ENCODE measurements at regions not wholly inside any gene's neighbourhood (a gene's known extent, or its start where the extent isn't known, plus 50 kb on each side); places are given as distances from the start of the nearest gene placed in this dataset.

DNA sequence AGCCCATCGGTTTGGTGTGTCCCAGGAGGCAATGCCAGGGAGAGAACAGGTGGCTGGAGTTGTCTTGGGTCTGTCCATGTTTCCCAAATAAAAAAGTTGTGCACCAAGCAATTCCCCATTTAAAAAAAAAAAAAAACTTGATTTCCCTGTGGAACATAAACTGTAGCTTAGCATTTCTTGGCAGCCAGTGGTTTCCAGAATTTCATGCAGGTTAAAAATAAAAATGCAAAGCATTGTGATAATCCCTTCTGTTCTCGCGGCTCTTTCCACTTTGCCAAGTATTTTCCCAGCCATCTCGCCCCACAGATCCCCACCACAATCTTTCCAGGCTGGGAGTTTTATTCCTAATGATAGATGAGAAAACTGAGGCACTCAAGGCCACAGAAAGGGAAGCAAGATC, 51.4 kb upstream of the MSX1 start:
- no peak for DNase-seq

DNA sequence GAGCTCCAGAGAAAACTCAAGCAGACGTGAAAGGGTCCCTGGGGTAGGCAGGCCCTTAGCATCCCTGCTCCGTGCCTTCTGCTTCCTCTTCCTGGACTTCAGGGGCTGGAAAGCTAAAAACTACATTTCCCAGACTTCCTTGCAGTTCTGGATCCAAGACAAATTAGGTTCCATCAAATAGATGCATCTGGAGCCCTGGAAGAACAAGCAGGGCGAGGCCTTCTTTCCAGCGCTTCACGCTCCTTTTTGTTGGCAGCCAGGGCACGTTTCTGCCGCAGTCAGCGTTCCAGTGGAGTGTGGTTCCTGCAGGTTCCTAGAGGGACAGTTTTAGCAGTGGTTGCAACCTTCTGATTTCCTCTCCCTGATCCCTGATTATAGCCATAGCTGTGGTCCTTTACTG, 53.6 kb upstream of the MSX1 start:
- DNase-seq: no peak

GRCh38 chr4:4803912-4804296, 55.6 kb upstream of the MSX1 start:
- DNase-seq: no peak

DNA sequence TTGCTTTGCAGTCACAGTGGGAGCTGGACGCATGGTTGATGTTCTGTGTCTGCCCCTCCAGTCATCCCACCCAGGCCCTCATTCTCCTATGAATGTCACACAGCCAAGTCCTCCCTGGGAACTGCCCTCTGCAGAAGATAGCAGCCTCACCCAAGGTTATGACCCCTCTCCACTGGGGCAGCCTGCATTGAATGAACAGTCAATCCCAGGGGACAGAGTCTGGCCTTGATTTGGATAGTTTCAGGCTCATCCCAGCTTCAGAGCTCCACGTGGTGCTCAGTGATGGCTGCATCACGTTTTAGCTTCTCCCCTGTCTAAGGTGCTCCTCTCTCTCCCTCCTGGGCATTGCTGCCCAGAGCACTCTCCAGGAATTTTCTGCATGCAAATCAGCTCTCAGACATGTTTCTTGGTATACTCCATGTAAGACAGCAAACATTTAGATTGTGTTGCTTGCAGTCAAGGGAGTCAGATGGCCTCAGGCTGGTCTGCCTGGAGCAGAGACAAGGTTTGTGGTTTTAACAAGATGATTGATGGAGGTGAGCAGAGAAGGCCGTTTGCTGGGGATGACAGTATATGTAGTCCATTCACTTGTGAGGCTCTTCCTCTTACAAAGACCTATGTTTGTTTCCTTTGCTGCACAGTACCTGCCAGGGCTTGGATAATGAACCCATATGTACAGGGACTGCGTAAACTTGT, 56.1 kb upstream of the MSX1 start:
- no peak for DNase-seq

GRCh38 chr4:4800646-4801408, 58.6 kb upstream of the MSX1 start:
- no peak for DNase-seq

DNA sequence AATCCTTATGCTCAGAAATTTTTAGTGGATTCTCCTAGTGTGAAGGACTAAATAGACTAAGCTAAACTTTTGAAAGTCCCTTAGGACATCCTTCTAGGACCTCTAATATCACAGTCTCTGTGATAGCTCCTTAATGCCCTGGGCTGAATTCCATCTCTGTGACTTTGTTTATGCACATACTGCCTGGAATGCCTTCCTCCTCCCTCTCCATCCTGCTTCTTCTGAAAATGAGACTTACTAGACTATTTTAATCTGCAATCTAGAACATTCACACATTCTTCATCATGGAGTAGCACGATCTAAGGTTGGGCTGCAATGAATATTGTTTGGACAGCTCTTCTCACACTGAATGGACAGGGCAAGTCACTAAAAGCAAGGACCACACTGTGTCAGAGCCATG, 65.0 kb upstream of the MSX1 start:
- DNase-seq: no peak

DNA sequence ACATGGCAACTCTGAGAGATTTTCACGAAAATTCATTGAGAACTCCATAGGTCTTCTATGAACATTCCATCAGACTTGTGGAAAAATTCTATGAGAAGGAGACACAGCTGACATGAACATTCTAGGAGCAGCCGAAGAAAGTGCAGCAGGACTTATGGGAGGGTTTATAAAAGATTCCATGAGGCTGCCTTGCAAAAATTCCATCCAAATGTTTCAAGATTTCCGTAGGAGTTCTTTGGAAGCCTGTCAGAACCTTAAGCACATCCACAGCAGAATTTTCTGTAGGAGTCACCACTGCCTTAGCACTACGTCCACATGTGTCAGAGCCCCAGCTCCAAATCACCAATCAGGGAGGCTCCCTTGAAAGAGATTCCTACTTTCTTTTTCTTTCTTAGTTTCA, 67.0 kb upstream of the MSX1 start:
- no peak for DNase-seq

GRCh38 chr4:4791299-4792111, 68.0 kb upstream of the MSX1 start:
- DNase-seq: no peak

DNA sequence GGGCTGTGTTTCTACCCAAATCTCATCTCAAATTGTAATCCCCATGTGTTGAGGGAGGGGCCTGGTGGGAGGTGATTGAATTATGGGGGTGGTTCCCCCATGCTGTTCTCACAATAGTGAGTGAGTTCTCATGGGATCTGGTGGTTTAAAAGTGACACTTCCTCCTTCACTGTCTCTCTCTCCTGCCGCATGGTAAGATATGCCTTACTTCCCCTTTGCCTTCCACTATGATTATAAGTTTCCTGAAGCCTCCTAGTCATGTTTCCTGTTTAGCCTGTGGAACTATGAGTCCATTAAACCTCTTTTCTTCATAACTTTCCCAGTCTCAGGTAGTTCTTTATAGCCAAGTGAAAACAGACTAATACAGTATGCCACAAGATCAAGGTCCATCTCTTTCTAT, 70.0 kb upstream of the MSX1 start:
- DNase-seq: no peak

DNA sequence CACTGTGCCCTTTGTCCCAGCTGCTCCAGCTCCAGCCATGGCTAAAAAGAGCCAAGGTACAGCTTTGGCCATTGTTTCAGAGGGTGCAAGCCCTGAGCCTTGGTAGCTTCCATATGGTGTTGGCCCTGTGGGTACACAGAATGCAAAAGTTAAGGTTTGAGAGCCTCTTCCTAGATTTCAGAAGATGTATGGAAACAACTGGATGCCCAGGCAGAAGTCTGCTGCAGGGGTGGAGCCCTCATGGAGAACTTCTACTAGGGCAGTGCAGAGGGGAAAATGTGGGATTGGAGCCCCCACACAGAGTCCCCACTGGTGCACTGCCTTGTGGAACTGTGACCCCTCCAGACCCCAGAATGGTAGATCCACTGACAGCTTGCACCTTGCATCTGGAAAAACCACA, 70.9 kb upstream of the MSX1 start:
- DNase-seq: no peak

DNA sequence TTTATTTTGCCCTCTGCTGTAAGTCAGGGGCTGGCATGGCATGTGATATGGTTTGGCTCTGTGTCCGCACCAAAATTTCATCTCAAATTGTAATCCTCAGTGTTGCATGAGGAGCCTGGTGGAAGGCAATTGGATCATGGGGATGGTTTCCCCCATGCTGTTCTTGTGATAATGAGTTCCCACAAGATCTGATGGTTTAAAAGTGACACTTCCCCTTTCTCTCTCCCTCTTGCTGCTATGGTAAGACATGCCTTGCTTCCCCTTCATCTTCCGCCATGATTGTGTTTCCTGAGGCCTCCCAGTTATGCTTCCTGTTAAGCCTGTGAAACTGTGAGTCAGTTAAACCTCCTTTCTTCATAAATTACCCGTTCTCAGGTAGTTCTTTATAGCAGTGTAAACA, 72.0 kb upstream of the MSX1 start:
- no peak for DNase-seq

DNA sequence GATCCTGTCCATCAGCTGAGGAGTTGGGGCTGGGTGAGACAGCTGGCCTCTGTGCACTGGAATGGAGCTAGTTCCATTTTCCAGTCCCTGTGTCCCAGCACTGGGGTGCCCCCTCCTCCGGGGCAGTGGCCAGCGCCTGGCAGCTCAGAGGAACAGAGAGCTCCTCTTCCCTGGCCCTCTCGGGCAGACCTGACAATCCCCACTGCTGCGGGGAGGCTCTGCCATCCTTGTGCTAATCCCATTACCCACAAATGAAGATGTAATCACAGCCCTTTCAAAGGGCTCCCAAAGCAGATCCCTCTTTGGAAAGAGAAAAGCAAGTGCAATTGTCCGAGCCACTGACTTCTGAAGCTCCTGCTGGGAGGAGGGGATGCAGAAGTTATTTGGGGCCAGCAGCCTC, 75.1 kb upstream of the MSX1 start:
- DNase-seq: no peak

DNA sequence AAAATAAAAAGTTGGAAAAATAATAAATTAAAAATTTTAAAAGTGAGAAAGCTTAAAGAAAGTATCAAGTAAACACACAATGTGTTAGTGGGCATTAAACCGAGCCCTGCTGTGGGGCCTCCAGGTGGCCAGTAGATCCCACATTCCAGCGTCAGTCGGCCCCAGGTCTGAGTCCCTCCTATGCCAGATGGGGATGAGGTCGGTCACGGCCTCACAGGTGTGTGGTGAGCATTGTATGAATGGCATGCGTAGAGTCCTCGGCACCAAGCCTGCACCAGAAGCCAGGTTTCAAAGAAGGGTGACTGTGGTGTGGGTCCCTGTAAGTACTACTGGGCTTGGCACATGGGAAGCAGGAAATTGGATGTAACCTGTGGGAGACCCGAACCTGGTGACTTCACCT, 75.6 kb upstream of the MSX1 start:
- DNase-seq: no peak

DNA sequence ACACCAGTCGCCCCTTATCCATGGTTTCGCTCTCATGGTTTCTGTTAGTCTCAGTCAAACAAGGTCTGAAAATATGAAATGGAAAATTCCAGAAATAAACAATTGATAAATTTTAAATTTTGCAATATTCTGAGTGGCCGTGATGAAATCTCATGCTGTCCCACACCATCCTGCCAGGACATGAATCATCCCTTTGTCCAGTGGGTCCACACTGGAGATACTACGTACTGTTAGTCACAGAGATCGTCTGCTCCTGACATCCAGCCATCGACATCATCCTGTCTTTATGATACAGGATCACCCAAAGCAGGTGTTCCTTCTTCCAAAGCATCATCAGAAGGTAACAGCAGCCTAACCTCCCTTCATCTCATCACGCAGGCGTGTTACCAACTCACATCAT, 76.5 kb upstream of the MSX1 start:
- no peak for DNase-seq

DNA sequence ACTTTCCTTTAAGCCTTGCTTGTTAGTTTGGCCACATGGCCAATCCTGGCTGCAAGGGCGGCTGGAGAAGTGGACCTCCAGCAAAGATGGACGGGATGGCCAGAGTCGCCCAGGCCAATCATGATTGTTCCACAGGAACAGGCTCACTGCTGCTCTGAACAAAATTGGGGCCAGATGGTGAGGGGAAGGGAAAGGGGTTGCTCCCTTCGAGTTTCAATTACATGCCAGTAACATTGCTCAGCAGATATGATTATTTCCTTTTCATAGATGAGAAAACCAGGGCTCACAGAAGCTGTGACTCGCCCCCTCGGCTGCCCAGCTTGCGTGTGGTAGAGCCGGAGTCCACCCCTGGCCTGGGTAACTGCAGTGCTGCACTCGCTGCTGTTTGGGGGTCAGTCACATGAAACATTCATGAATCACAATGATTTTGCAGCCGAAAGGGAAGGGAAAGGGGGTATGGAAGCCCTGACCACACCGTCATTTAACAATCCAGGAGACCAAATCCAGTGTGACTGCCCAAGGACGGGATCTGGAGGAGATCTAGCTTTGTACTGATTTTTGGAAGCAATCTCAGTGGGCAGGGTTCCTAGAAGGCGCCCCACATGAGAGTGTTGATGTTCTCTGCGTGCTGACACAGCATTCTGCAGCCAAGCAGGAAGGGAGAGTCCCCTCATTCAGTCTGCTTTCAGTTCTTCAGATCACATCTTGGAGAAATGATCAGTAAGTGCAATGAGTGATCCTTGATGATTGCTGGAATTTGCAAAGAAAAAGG, 77.3 kb upstream of the MSX1 start:
- DNase-seq: no peak

GRCh38 chr4:4780729-4781244, 78.7 kb upstream of the MSX1 start:
- no peak for DNase-seq

- DNase-seq: no peak
These were observed 80.0 kb upstream of the MSX1 start for GRCh38 chr4:4779486-4779885.

- no peak for DNase-seq
These were observed 80.4 kb upstream of the MSX1 start for GRCh38 chr4:4779054-4779453.

- DNase-seq: no peak
These were observed 80.9 kb upstream of the MSX1 start for GRCh38 chr4:4778554-4778953.

DNA sequence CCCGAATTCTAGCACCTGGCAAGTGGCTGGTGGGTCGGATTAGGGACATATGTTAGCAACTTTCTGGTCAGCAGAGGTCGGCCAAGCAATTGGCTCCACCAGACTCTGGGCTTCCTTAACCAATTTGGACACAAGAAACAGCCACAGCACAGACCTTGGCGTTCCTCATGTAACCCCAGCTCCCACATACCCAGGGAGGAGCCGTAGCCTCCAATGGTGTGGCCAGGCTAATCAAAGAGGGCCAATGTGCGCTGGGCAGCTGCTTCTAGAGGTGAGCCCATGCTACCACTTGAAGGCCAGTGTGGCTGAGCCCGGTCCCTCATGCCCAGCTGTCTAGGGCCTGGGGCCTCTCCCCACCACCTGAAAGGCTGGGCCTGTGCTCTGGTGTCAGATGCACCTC, 82.5 kb upstream of the MSX1 start:
- no peak for DNase-seq

DNA sequence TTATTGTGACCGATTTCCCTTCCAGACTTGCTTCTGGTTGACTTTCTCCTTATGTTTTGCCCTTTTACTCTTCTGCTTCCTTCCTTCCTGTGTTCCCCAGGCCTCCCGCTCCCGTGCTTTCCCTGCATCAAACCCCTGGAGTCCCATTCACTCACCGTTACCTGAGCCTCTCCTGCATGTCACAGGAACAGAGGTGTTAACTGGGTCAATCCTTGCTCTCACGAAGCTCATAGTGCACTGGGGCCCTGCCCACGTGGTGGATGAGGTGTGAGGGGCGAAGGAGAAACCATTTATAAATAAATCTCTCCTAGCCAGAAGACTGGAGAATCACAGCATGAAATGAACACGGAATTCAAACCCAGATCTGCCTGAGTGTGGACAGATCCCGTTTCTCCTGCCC, 83.1 kb upstream of the MSX1 start:
- no peak for DNase-seq

GRCh38 chr4:4775493-4776004, 83.9 kb upstream of the MSX1 start:
- no peak for DNase-seq

GRCh38 chr4:4772534-4772933, 86.9 kb upstream of the MSX1 start:
- no peak for DNase-seq
